Germinal center (tissue), 1 donor: ENCODE measurements at regions not wholly inside any gene's neighbourhood (a gene's known extent, or its start where the extent isn't known, plus 50 kb on each side); places are given as distances from the start of the nearest gene placed in this dataset.
"Not testable (repeated sequence)": the region's sequence is repeated elsewhere in the genome, so short reads cannot be mapped to it uniquely, and the experiment has no call there.

Source experiments
- DNase-seq: peaks from one replicate; pipeline ENCODE4 v3.0.0; 2012; ENCODE audit warnings: mixed read lengths, low spot score

GRCh38 chr10:34058845-34059614 is 724.6 kb upstream of the NRP1 start:
- DNase-seq, result no peak

GRCh38 chr10:34055410-34055985 is 721.0 kb upstream of the NRP1 start:
- not testable (repeated sequence) for DNase-seq

DNA sequence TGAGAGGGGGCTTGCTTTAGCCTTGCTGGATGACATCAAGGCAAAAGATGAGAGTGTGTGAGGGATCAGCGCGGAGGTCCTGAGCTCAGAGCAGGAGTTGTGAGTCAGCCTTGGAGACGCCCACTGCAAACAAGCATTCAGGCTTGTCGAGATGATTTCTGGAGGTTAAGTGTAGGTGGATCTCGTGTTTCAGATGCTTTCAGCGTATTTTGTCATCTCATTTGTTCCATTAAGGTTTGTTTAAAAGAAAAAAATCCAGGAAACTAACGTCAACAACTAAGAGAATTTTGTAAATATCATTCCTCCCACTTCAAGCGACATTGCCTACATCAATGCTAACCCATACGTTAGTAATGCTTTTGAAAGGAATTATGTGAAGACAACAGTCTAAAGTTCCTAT is 715.4 kb upstream of the NRP1 start:
- no peak for DNase-seq

GRCh38 chr10:34049469-34049868 is 715.0 kb upstream of the NRP1 start:
- DNase-seq, result no peak

GRCh38 chr10:34047389-34047788 is 712.9 kb upstream of the NRP1 start:
- no peak for DNase-seq

DNA sequence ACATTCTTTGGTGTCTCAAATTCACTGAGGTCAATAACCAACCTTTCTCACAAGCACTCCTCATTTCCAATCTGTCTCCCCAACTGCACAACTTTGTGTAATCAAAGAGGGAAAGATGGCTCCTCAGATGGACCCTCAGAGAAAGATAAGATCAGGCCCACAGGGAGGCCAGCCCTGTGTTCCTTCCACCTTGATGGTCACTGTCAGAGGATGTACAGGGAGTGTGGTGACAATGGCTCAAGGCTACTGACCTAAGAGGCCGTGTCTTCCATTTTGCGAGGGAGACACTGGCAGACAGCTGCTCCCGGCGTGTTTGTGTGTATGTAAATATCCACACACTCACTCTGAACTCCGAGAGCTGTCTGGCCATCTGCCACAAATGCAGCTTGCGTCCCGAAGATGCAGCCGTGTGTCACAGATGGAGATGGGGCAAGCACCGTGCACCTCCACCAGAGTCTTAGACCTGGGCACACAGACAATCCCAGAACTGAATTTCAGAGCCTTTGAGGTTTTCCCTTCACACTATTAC is 712.1 kb upstream of the NRP1 start:
- no peak for DNase-seq

DNA sequence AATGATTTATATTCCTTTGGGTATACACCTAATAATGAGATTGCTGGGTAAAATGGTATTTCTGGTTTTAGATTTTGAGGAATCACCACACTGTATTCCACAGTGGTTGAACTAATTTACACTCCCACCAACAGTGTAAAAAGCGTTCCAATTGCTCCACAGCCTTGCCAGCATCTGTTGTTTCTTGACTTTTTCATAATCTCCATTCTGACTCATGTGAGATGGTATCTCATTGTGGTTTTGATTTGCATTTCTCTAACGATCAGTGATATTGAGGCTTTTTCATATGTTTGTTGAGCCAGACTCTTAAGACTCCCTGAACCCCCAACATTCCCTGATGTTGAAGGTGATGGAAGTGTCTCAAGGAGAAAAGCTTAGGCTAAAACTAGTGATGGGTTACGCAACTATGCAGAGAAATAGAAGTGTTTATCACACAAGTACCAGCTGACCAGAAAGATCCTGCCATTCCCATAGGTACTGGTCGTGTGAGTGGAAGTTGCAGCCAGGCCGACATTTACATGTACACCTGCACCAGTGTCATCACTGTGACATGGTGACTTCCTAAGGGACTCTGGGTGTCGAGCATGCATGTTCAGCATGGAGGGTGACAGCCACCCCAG is 711.2 kb upstream of the NRP1 start:
- no peak for DNase-seq

GRCh38 chr10:34041871-34042270 is 707.4 kb upstream of the NRP1 start:
- DNase-seq, result no peak

DNA sequence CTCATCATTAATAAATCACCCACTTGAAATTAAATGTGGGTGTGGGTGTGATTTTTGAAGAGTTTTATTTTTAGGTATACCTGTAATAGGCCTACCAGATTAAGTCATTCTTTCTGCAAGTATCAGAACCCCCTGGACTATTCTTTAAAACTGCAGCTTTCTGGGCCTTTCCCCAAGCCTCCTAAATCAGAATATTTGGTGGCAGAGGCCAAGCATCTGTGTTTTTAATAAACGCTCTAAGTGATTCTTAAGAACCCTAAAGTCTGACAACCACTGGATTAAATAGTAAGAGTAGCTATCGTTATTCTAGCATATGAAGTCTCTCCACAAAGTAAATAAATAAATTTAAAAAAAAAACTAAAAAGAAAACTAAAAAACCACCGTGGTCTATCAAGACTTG is 703.0 kb upstream of the NRP1 start:
- no peak for DNase-seq

DNA sequence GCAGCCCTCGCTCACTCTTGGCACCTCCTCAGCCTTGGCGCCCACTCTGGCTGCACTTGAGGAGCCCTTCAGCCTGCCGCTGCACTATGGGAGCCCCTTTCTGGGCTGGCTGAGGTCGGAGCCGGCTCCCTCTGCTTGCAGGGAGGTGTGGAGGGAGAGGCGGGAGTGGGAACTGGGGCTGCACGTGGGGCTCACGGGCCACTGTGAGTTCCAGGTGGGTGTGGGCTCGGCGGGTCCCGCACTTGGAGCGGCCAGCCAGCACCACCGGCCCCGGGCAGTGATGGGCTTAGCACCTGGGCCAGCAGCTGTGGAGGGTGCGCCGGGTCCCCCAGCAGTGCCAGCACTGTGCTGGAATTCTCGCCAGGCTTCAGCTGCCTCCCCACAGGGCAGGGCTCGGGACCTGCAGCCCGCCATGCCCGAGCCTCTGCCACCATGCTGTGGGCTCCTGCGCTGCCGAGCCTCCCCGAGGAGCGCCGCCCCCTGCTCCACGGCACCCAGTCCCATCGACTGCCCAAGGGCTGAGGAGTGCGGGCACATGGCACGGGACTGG is 700.8 kb upstream of the NRP1 start:
- DNase-seq, result not testable (repeated sequence)

DNA sequence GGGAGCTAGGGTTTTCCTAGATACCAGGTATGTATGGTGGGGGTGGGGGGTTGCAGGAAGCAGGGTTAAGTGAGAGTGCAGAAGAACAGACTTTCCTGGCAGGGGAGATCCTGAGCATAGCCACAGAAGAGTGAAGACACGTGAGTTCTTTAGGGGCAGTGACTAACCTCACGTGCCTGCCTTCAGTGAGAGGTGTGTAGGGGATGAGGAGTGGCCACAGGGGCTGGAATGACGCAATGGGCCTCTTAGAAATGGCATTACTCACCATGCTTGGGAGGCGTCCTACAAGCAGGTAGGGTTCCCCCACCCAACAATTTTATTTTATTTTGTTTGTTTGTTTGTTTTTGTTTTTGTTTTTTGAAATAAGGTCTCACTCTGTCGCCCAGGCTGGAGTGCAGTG is 698.6 kb upstream of the NRP1 start:
- DNase-seq, result no peak

- no peak for DNase-seq
These were observed 698.1 kb upstream of the NRP1 start for GRCh38 chr10:34032564-34032963.

- DNase-seq, result no peak
These were observed 696.9 kb upstream of the NRP1 start for GRCh38 chr10:34031400-34031799.

- no peak for DNase-seq
These were observed 695.0 kb upstream of the NRP1 start for GRCh38 chr10:34029455-34029854.

GRCh38 chr10:34028936-34029335 is 694.5 kb upstream of the NRP1 start:
- DNase-seq, result no peak

DNA sequence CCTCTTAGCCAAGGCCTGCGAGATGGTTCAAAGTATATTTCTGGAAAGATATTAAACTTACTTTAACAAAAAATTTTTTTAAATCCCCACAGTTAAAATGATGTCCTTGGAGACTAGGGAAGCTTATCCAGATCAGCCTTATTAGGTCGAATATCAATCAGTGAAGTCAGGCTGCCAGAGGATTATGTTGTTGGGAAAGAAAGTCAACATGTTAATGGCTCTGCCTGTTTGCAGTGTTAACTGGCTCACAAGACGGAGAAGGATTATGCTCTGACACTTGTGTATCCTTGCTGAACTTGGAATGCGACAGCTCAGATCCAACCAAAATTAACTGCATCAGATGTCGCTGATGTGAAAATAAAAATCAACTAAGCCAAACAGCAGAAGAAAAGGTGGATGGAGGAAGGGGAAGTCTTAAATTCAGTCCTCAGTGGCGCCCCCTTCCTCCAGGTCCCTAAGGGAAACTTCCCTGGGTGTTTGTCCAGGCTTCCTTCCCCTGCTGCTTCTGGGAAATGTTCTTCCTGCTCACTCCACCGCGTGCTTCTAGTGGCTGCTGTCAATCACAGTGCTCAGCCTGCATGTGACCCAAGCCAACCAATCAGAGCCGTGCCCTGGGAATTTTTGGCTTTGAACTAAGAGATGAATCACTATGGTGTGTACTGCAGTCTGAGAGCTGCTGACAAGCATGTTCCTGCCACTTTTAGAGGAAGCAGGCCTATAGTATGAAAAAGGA is 690.4 kb upstream of the NRP1 start:
- DNase-seq, result no peak

- no peak for DNase-seq
These were observed 689.8 kb upstream of the NRP1 start for GRCh38 chr10:34024282-34024681.

GRCh38 chr10:34022195-34022594 is 687.7 kb upstream of the NRP1 start:
- DNase-seq, result no peak

- no peak for DNase-seq
These were observed 684.3 kb upstream of the NRP1 start for GRCh38 chr10:34018784-34019183.

DNA sequence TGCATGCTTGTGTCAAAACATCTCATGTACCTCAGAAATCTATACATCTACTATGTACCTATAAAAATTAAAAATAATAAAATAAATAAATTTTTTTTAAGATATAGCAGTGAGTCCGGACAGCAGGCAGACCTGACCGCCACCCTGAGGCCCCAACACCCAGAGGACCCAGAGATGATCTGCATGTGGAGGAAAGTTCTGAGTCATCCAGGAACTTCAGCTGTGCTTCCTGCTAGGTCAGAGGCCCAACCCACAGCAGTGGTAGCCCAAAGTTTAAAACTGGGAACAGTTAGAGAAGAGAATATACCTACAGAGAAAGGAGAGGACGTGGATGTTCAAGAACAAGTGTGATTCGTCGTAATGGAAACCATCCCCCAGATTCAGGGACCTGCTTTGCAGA is 683.7 kb upstream of the NRP1 start:
- DNase-seq, result no peak

DNA sequence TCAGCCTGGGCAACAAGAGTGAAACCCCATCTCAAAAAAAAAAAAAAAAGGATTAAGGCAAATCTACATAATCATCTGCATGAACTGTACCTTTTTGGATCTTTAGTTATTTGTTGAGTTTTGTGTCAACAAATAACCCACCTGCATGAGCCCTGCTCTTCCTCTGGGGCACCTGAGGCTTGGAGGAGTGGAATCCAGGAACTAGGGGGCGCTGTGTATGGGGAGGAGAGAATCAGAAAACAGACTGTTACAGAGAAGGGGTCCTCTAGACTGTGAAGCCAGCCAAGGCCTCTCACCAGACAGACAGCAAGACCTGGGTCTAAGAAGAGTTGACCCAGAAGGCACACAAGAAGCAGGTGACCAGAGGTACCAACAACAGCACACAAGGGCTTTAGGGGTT is 682.8 kb upstream of the NRP1 start:
- DNase-seq, result no peak

DNA sequence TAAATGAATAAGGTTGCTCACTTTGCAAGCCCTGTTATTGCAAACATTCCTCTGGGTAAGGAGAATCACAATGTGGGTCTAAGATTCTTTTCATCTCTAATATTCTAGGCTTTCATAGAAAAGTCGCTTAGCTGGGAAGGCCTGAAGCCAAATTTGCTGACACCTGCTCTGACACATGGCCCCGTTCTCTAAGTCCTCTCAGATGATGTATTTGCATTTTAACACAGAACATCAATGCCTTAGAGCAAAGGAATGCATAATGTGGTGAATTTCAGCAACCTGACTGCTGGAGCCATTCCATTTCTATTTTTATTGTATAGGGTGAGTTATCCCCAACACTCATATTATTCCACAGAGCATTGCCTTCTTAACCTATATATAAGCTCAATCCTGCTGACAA is 682.1 kb upstream of the NRP1 start:
- DNase-seq, result no peak
